ENCODE measurements at regions not wholly inside any gene's neighbourhood (a gene's known extent, or its start where the extent isn't known, plus 50 kb on each side); places are given as distances from the start of the nearest gene placed in this dataset.

DNA sequence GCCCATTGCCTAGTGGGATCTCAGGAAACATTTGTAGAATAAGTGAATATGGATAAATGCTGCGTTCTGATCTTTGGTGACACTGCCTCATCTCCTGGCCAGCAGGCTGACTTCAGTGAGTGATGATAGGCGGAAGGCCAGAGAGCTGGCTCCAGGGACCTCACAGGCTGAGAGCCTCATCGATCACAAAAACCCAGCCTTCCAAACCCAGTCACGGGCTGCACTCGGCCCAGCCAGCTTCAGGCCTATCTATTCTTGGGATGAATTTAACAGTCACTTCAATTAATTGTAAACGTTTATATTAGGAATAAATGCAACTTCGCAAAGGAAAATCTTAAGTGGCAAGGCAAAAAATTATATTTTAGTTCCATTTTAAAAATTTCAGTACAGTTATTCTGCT is 201.6 kb downstream of the IRX2 start:
- H3K27ac ChIP-seq = no peak overlapping the region
- H3K4me3 ChIP-seq = no peak overlapping the region
- H3K36me3 ChIP-seq = no peaks in the 10 kb centered on the region
- no peaks in the 10 kb centered on the region for H3K27me3 ChIP-seq
- DNase-seq (ENCODE audit: low spot score) = no peak
- no peaks in the 10 kb centered on the region for H3K4me1 ChIP-seq
- TF ChIP-seq CTCF (IDR thresholded peaks at IDR 0.05) = no peak
- peaks cover 0 to 15% of the 10 kb centered on the region in 2 donors for H3K9me3 ChIP-seq

GRCh38 chr5:2549354-2549753 is 202.1 kb downstream of the IRX2 start:
- no peak for DNase-seq (ENCODE audit: low spot score)
- no peaks in the 10 kb centered on the region for H3K4me1 ChIP-seq
- no peak for TF ChIP-seq CTCF (IDR thresholded peaks at IDR 0.05)
- no peaks in the 10 kb centered on the region for H3K27me3 ChIP-seq
- no peak overlapping the region for H3K4me3 ChIP-seq
- no peaks in the 10 kb centered on the region for H3K36me3 ChIP-seq
- peaks cover 0 to 13% of the 10 kb centered on the region in 2 donors for H3K9me3 ChIP-seq
- no peak overlapping the region for H3K27ac ChIP-seq

- H3K36me3 ChIP-seq = no peaks in the 10 kb centered on the region
- H3K27me3 ChIP-seq = no peaks in the 10 kb centered on the region
- no peaks in the 10 kb centered on the region for H3K9me3 ChIP-seq
- H3K4me3 ChIP-seq = no peak overlapping the region
- H3K27ac ChIP-seq = no peak overlapping the region
- DNase-seq (ENCODE audit: low spot score) = no peak
- TF ChIP-seq CTCF (IDR thresholded peaks at IDR 0.05) = no peak
- H3K4me1 ChIP-seq = no peaks in the 10 kb centered on the region
Observed at GRCh38 chr5:2546938-2547337, 204.5 kb downstream of the IRX2 start.

GRCh38 chr5:2544003-2544402 is 207.5 kb downstream of the IRX2 start:
- no peaks in the 10 kb centered on the region for H3K36me3 ChIP-seq
- H3K4me1 ChIP-seq = no peaks in the 10 kb centered on the region
- H3K9me3 ChIP-seq = no peaks in the 10 kb centered on the region
- no peaks in the 10 kb centered on the region for H3K27me3 ChIP-seq
- no peak overlapping the region for H3K4me3 ChIP-seq
- peak; percentile 5 for DNase-seq (ENCODE audit: low spot score)
- no peak for TF ChIP-seq CTCF (IDR thresholded peaks at IDR 0.05)
- no peak overlapping the region for H3K27ac ChIP-seq

DNA sequence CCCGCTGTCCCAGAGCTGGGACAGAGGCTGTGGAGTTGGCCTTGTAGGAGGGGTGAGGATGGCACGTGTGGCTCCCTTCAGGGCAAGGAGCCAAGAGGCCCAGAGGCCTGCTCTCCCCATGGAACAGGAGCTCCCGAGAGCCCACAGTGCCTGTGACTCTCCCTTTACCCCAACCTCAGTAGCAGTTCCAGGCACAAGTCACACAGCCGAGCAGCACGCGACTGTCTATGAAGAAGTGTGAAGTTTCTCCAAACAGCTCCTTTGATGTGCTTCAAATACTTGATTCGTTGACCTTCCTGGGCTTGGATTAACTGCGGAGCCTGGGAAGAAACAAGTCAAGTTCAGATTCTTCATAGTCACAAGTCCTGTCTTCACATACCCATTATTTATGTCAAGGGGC is 208.7 kb downstream of the IRX2 start:
- no peak overlapping the region for H3K4me3 ChIP-seq
- TF ChIP-seq CTCF (IDR thresholded peaks at IDR 0.05) = no peak
- no peaks in the 10 kb centered on the region for H3K27me3 ChIP-seq
- H3K9me3 ChIP-seq = no peaks in the 10 kb centered on the region
- no peaks in the 10 kb centered on the region for H3K36me3 ChIP-seq
- peak; percentile 40 for DNase-seq (ENCODE audit: low spot score)
- no peak overlapping the region for H3K27ac ChIP-seq
- no peaks in the 10 kb centered on the region for H3K4me1 ChIP-seq

DNA sequence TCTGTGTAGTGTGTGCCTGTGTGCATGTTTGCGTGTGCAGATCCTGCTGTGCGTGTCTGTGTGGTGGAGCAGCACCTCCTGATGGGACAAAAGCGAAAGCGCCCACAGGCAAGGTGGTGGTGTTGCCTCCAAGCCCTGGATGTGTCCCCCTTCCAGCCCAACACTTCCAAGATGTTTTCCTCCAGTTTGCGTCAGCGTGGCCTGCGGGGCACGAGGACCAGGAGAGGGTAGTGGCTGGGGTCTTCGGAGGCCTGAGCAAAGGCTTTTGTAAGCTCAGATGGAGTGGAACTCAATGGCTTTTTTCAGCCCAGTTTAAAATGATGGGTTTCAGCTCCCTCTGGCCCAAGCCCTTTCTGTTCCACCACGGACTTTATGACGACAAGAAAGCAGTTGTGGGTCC is 209.5 kb downstream of the IRX2 start:
- DNase-seq (ENCODE audit: low spot score) = peak; percentile 36
- no peak for TF ChIP-seq CTCF (IDR thresholded peaks at IDR 0.05)
- Histone ChIP-seq H3K27ac (no peak overlapping the region), H3K9me3 (no peaks in the 10 kb centered on the region), H3K4me1 (no peaks in the 10 kb centered on the region), H3K4me3 (no peak overlapping the region), H3K36me3 (no peaks in the 10 kb centered on the region), H3K27me3 (no peaks in the 10 kb centered on the region)
